ENCODE measurements at regions not wholly inside any gene's neighbourhood (a gene's known extent, or its start where the extent isn't known, plus 50 kb on each side); places are given as distances from the start of the nearest gene placed in this dataset.
A peak's percentile ranks its signal among the peaks of the same experiment; 100 is the strongest.

DNA sequence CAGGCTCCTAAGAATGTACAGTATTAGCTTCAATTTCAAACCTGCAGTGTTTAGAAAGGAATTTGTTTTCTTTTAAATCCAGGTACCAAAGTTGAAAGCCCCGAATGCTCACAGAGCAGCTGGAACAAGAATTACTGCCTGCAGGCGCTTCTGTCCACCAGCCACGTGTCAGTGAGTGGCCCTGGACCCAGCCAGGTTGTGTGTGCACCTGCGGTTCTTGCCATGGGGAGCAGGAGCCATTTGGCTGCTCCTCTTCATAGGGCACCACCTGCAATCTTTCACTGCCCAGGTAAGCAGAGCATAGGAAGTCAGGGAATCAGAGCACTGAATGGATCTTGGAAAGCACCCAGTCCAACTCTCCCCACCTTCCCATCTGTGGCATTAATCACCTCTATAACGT is 79.5 kb upstream of the PIP5K1B start:
- Histone ChIP-seq H4K8ac (ENCODE audit: low read depth, low read length) (no peak overlapping the region), H3K27me3 (ENCODE audit: control insufficient read depth in 3 of 3, insufficient read depth in 3 of 3, low read depth in 1 of 3, low read length in 3 of 3) (no peaks in the 10 kb centered on the region), H2AFZ (ENCODE audit: low read length) (no peak overlapping the region), H2AK5ac (ENCODE audit: low read depth, low read length) (no peak overlapping the region), H3K4me2 (ENCODE audit: insufficient read depth, low read length, poor library complexity, severe bottlenecking) (no peak overlapping the region), H3K27ac (replicated peaks; ENCODE audit: low read length) (no peak overlapping the region), H3K79me1 (ENCODE audit: low read depth, low read length) (no peaks in the 10 kb centered on the region), H3K18ac (ENCODE audit: low read length) (peak overlapping the region; percentile 5), H3K23ac (ENCODE audit: low read depth, low read length, poor library complexity) (no peak overlapping the region), H2BK12ac (ENCODE audit: low read length) (no peak overlapping the region), H3K9me3 (replicated peaks in 1 of 2; ENCODE audit: control insufficient read depth in 2 of 2, insufficient read depth in 1 of 2, low read depth in 1 of 2, low read length in 2 of 2) (no peaks in the 10 kb centered on the region), H2BK5ac (ENCODE audit: low read length) (no peak overlapping the region), H3K9ac (ENCODE audit: low read depth, low read length, poor library complexity) (no peak overlapping the region), H3K14ac (ENCODE audit: low read length) (no peak overlapping the region), H2BK120ac (ENCODE audit: low read depth, low read length) (no peak overlapping the region), H2BK15ac (ENCODE audit: low read length) (no peak overlapping the region), H3K36me3 (replicated peaks in 1 of 2; ENCODE audit: control insufficient read depth in 2 of 2, insufficient read depth in 2 of 2, low read length in 2 of 2) (no peaks in the 10 kb centered on the region), H3K4me3 (ENCODE audit: low read length in 2 of 2) (no peak overlapping the region), H3K4ac (ENCODE audit: low read length) (no peak overlapping the region), H3K4me1 (ENCODE audit: control insufficient read depth in 2 of 2, insufficient read depth in 1 of 2, low read depth in 1 of 2, low read length in 2 of 2) (peaks cover 0 to 5% of the 10 kb centered on the region in 2 donors), H4K91ac (ENCODE audit: low read depth, low read length, poor library complexity) (no peak overlapping the region)
- no CpG with 5 or more reads among the region's 5 CpGs for WGBS, 2 donors (ENCODE audit: extremely low coverage in 2 of 2, insufficient read length in 2 of 2, insufficient replicate concordance in 1 of 2)
- no peak for DNase-seq (ENCODE audit: low spot score)

DNA sequence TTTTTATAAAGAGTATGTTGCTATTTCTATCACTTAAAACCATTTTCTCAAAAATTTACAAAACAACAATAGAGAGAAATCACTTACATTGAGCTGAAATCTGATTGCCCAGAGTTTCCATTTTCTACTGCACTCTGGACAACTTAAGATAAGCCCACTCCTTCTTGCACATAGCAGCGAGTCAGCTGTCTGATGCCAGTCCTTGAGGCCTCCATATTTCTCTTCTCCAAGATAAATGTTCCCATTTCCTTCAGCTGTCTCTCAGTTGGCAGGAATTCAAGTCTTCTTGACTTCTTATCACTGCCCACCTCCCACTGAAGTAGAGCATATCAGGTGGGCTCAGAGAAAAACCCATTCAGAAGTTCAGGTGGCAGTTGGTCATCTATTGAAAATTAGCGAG is 78.5 kb upstream of the PIP5K1B start:
- Histone ChIP-seq H2BK120ac (ENCODE audit: low read depth, low read length) (no peak overlapping the region), H3K18ac (ENCODE audit: low read length) (no peak overlapping the region), H2BK5ac (ENCODE audit: low read length) (no peak overlapping the region), H3K79me1 (ENCODE audit: low read depth, low read length) (no peaks in the 10 kb centered on the region), H2AK5ac (ENCODE audit: low read depth, low read length) (no peak overlapping the region), H2BK12ac (ENCODE audit: low read length) (no peak overlapping the region), H3K4me2 (ENCODE audit: insufficient read depth, low read length, poor library complexity, severe bottlenecking) (no peak overlapping the region), H2BK15ac (ENCODE audit: low read length) (no peak overlapping the region), H3K23ac (ENCODE audit: low read depth, low read length, poor library complexity) (no peak overlapping the region), H3K4ac (ENCODE audit: low read length) (no peak overlapping the region), H3K27me3 (ENCODE audit: control insufficient read depth in 3 of 3, insufficient read depth in 3 of 3, low read depth in 1 of 3, low read length in 3 of 3) (no peaks in the 10 kb centered on the region), H3K27ac (replicated peaks; ENCODE audit: low read length) (no peak overlapping the region), H3K4me3 (ENCODE audit: low read length in 2 of 2) (no peak overlapping the region), H3K9me3 (replicated peaks in 1 of 2; ENCODE audit: control insufficient read depth in 2 of 2, insufficient read depth in 1 of 2, low read depth in 1 of 2, low read length in 2 of 2) (no peaks in the 10 kb centered on the region), H4K8ac (ENCODE audit: low read depth, low read length) (no peak overlapping the region), H3K4me1 (ENCODE audit: control insufficient read depth in 2 of 2, insufficient read depth in 1 of 2, low read depth in 1 of 2, low read length in 2 of 2) (peaks cover 0 to 5% of the 10 kb centered on the region in 2 donors), H3K36me3 (replicated peaks in 1 of 2; ENCODE audit: control insufficient read depth in 2 of 2, insufficient read depth in 2 of 2, low read length in 2 of 2) (no peaks in the 10 kb centered on the region), H3K14ac (ENCODE audit: low read length) (no peak overlapping the region), H4K91ac (ENCODE audit: low read depth, low read length, poor library complexity) (no peak overlapping the region), H2AFZ (ENCODE audit: low read length) (no peak overlapping the region), H3K9ac (ENCODE audit: low read depth, low read length, poor library complexity) (no peak overlapping the region)
- DNase-seq (ENCODE audit: low spot score), result no peak
- no CpG with 5 or more reads among the region's 2 CpGs for WGBS, 2 donors (ENCODE audit: extremely low coverage in 2 of 2, insufficient read length in 2 of 2, insufficient replicate concordance in 1 of 2)

DNA sequence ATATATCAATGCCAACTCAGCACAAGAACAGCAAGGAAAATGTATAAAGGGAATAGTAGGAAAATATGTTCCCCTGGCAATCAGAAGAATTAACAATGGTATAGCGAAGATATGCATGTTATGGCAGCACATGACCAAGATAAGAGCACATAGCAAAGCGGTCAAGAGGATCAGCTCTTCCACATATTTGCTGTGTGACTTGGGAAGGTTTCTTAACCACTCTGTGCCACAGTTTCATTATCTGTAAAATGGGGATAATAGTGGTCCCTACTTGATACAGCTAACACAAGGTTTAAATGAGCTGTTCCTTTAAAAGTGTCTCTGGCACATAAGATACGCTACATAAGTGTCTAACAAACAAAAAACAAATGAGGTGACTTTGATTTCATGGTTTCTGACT is 77.9 kb upstream of the PIP5K1B start:
- no CpG with 5 or more reads among the region's 3 CpGs for WGBS, 2 donors (ENCODE audit: extremely low coverage in 2 of 2, insufficient read length in 2 of 2, insufficient replicate concordance in 1 of 2)

DNA sequence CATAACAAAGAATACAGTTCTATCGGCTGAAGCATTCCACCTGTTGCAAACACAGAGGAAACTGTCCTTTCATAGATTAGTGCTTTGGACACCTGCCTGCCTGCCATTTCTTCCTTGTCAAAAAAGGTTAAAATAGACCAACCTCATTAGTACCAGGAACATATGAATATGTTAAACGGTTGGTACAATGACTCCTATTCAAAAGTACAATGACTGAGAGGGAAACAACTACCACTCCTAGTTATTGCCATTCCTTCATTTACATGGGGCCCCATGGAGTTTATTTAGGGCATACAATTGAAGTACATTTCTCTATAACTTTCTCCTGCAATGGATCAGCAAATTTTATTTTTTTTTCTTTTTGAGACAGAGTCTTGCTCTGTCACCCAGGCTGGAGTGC is 77.4 kb upstream of the PIP5K1B start:
- Histone ChIP-seq H3K23ac (ENCODE audit: low read depth, low read length, poor library complexity) (no peak overlapping the region), H2AFZ (ENCODE audit: low read length) (no peak overlapping the region), H3K9ac (ENCODE audit: low read depth, low read length, poor library complexity) (no peak overlapping the region), H2BK15ac (ENCODE audit: low read length) (no peak overlapping the region), H2BK12ac (ENCODE audit: low read length) (no peak overlapping the region), H4K8ac (ENCODE audit: low read depth, low read length) (no peak overlapping the region), H3K4me2 (ENCODE audit: insufficient read depth, low read length, poor library complexity, severe bottlenecking) (no peak overlapping the region), H3K36me3 (replicated peaks in 1 of 2; ENCODE audit: control insufficient read depth in 2 of 2, insufficient read depth in 2 of 2, low read length in 2 of 2) (no peaks in the 10 kb centered on the region), H4K91ac (ENCODE audit: low read depth, low read length, poor library complexity) (no peak overlapping the region), H3K4me3 (ENCODE audit: low read length in 2 of 2) (no peak overlapping the region), H3K27me3 (ENCODE audit: control insufficient read depth in 3 of 3, insufficient read depth in 3 of 3, low read depth in 1 of 3, low read length in 3 of 3) (no peaks in the 10 kb centered on the region), H3K27ac (replicated peaks; ENCODE audit: low read length) (no peak overlapping the region), H3K4me1 (ENCODE audit: control insufficient read depth in 2 of 2, insufficient read depth in 1 of 2, low read depth in 1 of 2, low read length in 2 of 2) (peaks cover 0 to 5% of the 10 kb centered on the region in 2 donors), H2BK120ac (ENCODE audit: low read depth, low read length) (no peak overlapping the region), H3K18ac (ENCODE audit: low read length) (no peak overlapping the region), H2BK5ac (ENCODE audit: low read length) (no peak overlapping the region), H3K14ac (ENCODE audit: low read length) (no peak overlapping the region), H3K9me3 (replicated peaks in 1 of 2; ENCODE audit: control insufficient read depth in 2 of 2, insufficient read depth in 1 of 2, low read depth in 1 of 2, low read length in 2 of 2) (no peaks in the 10 kb centered on the region), H3K4ac (ENCODE audit: low read length) (no peak overlapping the region), H3K79me1 (ENCODE audit: low read depth, low read length) (no peaks in the 10 kb centered on the region), H2AK5ac (ENCODE audit: low read depth, low read length) (no peak overlapping the region)
- no CpG with 5 or more reads among the region's 2 CpGs for WGBS, 2 donors (ENCODE audit: extremely low coverage in 2 of 2, insufficient read length in 2 of 2, insufficient replicate concordance in 1 of 2)
- DNase-seq (ENCODE audit: low spot score), result no peak

More for the DNA sequence above, 77.9 kb upstream of the PIP5K1B start:
- Histone ChIP-seq H4K8ac (ENCODE audit: low read depth, low read length) (no peak overlapping the region), H2BK12ac (ENCODE audit: low read length) (no peak overlapping the region), H3K9me3 (replicated peaks in 1 of 2; ENCODE audit: control insufficient read depth in 2 of 2, insufficient read depth in 1 of 2, low read depth in 1 of 2, low read length in 2 of 2) (no peaks in the 10 kb centered on the region), H4K91ac (ENCODE audit: low read depth, low read length, poor library complexity) (no peak overlapping the region), H2BK120ac (ENCODE audit: low read depth, low read length) (no peak overlapping the region), H2BK5ac (ENCODE audit: low read length) (no peak overlapping the region), H3K27ac (replicated peaks; ENCODE audit: low read length) (no peak overlapping the region), H2AK5ac (ENCODE audit: low read depth, low read length) (no peak overlapping the region), H3K36me3 (replicated peaks in 1 of 2; ENCODE audit: control insufficient read depth in 2 of 2, insufficient read depth in 2 of 2, low read length in 2 of 2) (no peaks in the 10 kb centered on the region), H3K27me3 (ENCODE audit: control insufficient read depth in 3 of 3, insufficient read depth in 3 of 3, low read depth in 1 of 3, low read length in 3 of 3) (no peaks in the 10 kb centered on the region), H3K9ac (ENCODE audit: low read depth, low read length, poor library complexity) (no peak overlapping the region), H3K4me1 (ENCODE audit: control insufficient read depth in 2 of 2, insufficient read depth in 1 of 2, low read depth in 1 of 2, low read length in 2 of 2) (peaks cover 0 to 5% of the 10 kb centered on the region in 2 donors), H3K4ac (ENCODE audit: low read length) (no peak overlapping the region), H3K4me3 (ENCODE audit: low read length in 2 of 2) (no peak overlapping the region), H3K79me1 (ENCODE audit: low read depth, low read length) (no peaks in the 10 kb centered on the region), H3K18ac (ENCODE audit: low read length) (no peak overlapping the region), H2AFZ (ENCODE audit: low read length) (no peak overlapping the region), H3K14ac (ENCODE audit: low read length) (no peak overlapping the region), H3K23ac (ENCODE audit: low read depth, low read length, poor library complexity) (no peak overlapping the region), H2BK15ac (ENCODE audit: low read length) (no peak overlapping the region), H3K4me2 (ENCODE audit: insufficient read depth, low read length, poor library complexity, severe bottlenecking) (no peak overlapping the region)
- no peak for DNase-seq (ENCODE audit: low spot score)
